ENCODE measurements at regions not wholly inside any gene's neighbourhood (a gene's known extent, or its start where the extent isn't known, plus 50 kb on each side); places are given as distances from the start of the nearest gene placed in this dataset.

DNA sequence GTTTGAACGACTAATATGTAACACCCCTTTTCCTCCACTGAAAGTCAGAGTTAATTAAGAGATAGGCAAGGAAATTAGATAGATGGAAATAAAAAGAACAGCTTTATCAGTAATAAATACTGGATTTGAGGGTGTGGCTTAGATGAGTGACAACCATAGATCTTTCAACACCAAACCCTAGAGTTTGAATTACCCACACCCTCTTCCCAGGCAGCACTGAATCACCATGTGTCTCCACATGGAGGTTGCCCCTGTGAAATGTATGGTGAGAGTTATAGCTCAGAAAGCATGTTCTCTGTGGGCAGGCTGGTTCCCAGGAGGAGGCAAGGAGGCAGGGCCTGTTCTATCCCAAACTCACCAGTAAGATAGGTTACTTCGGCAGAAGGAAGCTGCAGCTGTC, 69.7 kb downstream of the TMEM174 start:
- no CpG with 5 or more reads among the region's 2 CpGs for WGBS (ENCODE audit: extremely low coverage, insufficient read length, low lambda C conversion rate)
- no peak overlapping the region for H3K14ac ChIP-seq (ENCODE audit: insufficient read depth, low read length)
- H3K4me3 Mint-ChIP-seq = no peak overlapping the region

More for the DNA sequence above, 69.7 kb downstream of the TMEM174 start:
- Histone ChIP-seq H3K27me3 (ENCODE audit: insufficient read depth, low read length) (no peaks in the 10 kb centered on the region), H3K18ac (ENCODE audit: insufficient read length, low read depth, low read length) (no peak overlapping the region), H2BK5ac (ENCODE audit: insufficient read length, low read length) (no peak overlapping the region), H3K79me1 (ENCODE audit: insufficient read depth, low read depth, low read length, poor library complexity, severe bottlenecking) (no peaks in the 10 kb centered on the region), H3K23me2 (ENCODE audit: insufficient read length, low read depth, low read length, poor library complexity, severe bottlenecking) (no peaks in the 10 kb centered on the region), H4K8ac (replicated peaks; ENCODE audit: insufficient read length, low read depth, low read length) (no peak overlapping the region), H2BK120ac (ENCODE audit: low read depth, low read length, poor library complexity, severe bottlenecking) (no peak overlapping the region), H3K27ac (ENCODE audit: insufficient read length, low read depth, low read length) (no peak overlapping the region), H2AK5ac (ENCODE audit: insufficient read length, low read length) (no peak overlapping the region), H4K20me1 (ENCODE audit: control insufficient read depth, insufficient read depth, insufficient read length) (no peaks in the 10 kb centered on the region), H3T11ph (ENCODE audit: low read length) (no peak overlapping the region), H3K4me1 (ENCODE audit: insufficient read depth, low read length) (no peaks in the 10 kb centered on the region), H3K4ac (ENCODE audit: low read depth, low read length) (no peak overlapping the region), H2BK15ac (ENCODE audit: low read depth, low read length) (no peak overlapping the region), H4K5ac (ENCODE audit: insufficient read length, low read depth, low read length) (no peak overlapping the region), H3K79me2 (ENCODE audit: insufficient read depth, low read length) (no peaks in the 10 kb centered on the region), H3K9me3 (ENCODE audit: control insufficient read depth, low read depth, low read length) (no peaks in the 10 kb centered on the region), H2AFZ (ENCODE audit: low read length) (no peak overlapping the region), H4K91ac (ENCODE audit: insufficient read length, low read depth, low read length) (no peak overlapping the region), H2BK12ac (ENCODE audit: insufficient read length, low read depth, low read length) (no peak overlapping the region), H3K4me2 (ENCODE audit: insufficient read depth, insufficient read length, low read length) (no peak overlapping the region), H2BK20ac (ENCODE audit: low read depth, low read length, poor library complexity, severe bottlenecking) (no peak overlapping the region), H3K9ac (ENCODE audit: extremely low read depth, insufficient read length, low read length) (no peak overlapping the region), H3K23ac (ENCODE audit: insufficient read length, low read depth, low read length) (no peak overlapping the region), H3K56ac (ENCODE audit: insufficient read length, low read depth, low read length) (no peak overlapping the region)
- no peak for DNase-seq
- TF ChIP-seq, protein P1, sequence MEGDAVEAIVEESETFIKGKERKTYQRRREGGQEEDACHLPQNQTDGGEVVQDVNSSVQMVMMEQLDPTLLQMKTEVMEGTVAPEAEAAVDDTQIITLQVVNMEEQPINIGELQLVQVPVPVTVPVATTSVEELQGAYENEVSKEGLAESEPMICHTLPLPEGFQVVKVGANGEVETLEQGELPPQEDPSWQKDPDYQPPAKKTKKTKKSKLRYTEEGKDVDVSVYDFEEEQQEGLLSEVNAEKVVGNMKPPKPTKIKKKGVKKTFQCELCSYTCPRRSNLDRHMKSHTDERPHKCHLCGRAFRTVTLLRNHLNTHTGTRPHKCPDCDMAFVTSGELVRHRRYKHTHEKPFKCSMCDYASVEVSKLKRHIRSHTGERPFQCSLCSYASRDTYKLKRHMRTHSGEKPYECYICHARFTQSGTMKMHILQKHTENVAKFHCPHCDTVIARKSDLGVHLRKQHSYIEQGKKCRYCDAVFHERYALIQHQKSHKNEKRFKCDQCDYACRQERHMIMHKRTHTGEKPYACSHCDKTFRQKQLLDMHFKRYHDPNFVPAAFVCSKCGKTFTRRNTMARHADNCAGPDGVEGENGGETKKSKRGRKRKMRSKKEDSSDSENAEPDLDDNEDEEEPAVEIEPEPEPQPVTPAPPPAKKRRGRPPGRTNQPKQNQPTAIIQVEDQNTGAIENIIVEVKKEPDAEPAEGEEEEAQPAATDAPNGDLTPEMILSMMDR (conservative IDR thresholded peaks at IDR 0.05) = no peak
- Mint-ChIP-seq H3K27me3 (ENCODE audit: low read depth) (peaks cover 30% of the 10 kb centered on the region), H3K27ac (no peak overlapping the region), H3K4me1 (peaks cover 12 to 17% of the 10 kb centered on the region in 2 experiments), H3K9me3 (no peaks in the 10 kb centered on the region), H3K36me3 (ENCODE audit: insufficient read depth in 1 of 3, low read depth in 3 of 3) (no peaks in the 10 kb centered on the region)

All from H9 (cell line).